ENCODE measurements at regions not wholly inside any gene's neighbourhood (a gene's known extent, or its start where the extent isn't known, plus 50 kb on each side); places are given as distances from the start of the nearest gene placed in this dataset.

DNA sequence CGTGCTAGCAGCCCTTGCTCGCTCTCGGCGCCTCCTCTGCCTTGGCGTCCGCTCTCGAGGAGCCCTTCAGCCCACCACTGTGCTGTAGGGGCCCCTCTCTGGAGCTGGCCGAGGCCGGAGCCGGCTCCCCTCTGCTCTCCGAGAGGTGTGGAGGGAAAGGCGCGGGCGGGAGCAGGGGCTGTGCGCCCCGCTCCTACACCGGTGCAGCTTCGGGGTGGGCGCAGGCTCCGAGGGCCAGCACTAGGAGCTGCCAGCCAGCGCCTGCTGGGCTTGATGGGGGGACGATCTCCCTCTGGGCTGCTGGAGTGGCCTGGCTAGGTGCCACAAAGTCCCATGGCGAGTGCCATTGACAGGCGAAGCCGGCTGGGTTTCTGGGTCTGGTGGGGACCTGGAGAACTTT, 365.5 kb downstream of the SLITRK1 start:
- TF ChIP-seq, protein P1, sequence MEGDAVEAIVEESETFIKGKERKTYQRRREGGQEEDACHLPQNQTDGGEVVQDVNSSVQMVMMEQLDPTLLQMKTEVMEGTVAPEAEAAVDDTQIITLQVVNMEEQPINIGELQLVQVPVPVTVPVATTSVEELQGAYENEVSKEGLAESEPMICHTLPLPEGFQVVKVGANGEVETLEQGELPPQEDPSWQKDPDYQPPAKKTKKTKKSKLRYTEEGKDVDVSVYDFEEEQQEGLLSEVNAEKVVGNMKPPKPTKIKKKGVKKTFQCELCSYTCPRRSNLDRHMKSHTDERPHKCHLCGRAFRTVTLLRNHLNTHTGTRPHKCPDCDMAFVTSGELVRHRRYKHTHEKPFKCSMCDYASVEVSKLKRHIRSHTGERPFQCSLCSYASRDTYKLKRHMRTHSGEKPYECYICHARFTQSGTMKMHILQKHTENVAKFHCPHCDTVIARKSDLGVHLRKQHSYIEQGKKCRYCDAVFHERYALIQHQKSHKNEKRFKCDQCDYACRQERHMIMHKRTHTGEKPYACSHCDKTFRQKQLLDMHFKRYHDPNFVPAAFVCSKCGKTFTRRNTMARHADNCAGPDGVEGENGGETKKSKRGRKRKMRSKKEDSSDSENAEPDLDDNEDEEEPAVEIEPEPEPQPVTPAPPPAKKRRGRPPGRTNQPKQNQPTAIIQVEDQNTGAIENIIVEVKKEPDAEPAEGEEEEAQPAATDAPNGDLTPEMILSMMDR (IDR thresholded peaks at IDR 0.05 in 2 of 3, conservative IDR thresholded peaks at IDR 0.05 in 1 of 3; ENCODE audit: control insufficient read depth in 2 of 3, extremely low read depth in 1 of 3, insufficient read depth in 1 of 3, low read depth in 3 of 3, low read length in 3 of 3) = no peak
- TF ChIP-seq, protein P2, sequence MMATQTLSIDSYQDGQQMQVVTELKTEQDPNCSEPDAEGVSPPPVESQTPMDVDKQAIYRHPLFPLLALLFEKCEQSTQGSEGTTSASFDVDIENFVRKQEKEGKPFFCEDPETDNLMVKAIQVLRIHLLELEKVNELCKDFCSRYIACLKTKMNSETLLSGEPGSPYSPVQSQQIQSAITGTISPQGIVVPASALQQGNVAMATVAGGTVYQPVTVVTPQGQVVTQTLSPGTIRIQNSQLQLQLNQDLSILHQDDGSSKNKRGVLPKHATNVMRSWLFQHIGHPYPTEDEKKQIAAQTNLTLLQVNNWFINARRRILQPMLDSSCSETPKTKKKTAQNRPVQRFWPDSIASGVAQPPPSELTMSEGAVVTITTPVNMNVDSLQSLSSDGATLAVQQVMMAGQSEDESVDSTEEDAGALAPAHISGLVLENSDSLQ (IDR thresholded peaks at IDR 0.05) = no peak
- TF ChIP-seq PAX5 (IDR thresholded peaks at IDR 0.05; ENCODE audit: borderline replicate concordance, low read depth, low read length) = no peak
- TF ChIP-seq HDGF (IDR thresholded peaks at IDR 0.05) = no peak
- TF ChIP-seq RCOR1 (conservative IDR thresholded peaks at IDR 0.05; ENCODE audit: low read depth, low read length) = no peak
- TF ChIP-seq NRF1 (conservative IDR thresholded peaks at IDR 0.05; ENCODE audit: low read depth, low read length) = no peak
- no peak for TF ChIP-seq EP300 (IDR thresholded peaks at IDR 0.05; ENCODE audit: borderline replicate concordance in 1 of 2, control insufficient read depth in 1 of 2, low read depth in 2 of 2, low read length in 2 of 2)
- no peak for TF ChIP-seq TCF12 (IDR thresholded peaks at IDR 0.05; ENCODE audit: low read depth, low read length)
- TF ChIP-seq, protein P3, sequence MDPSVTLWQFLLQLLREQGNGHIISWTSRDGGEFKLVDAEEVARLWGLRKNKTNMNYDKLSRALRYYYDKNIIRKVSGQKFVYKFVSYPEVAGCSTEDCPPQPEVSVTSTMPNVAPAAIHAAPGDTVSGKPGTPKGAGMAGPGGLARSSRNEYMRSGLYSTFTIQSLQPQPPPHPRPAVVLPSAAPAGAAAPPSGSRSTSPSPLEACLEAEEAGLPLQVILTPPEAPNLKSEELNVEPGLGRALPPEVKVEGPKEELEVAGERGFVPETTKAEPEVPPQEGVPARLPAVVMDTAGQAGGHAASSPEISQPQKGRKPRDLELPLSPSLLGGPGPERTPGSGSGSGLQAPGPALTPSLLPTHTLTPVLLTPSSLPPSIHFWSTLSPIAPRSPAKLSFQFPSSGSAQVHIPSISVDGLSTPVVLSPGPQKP (IDR thresholded peaks at IDR 0.05; ENCODE audit: low read depth, low read length) = no peak

Data from GM12878 (cell line).